ENCODE measurements at regions not wholly inside any gene's neighbourhood (a gene's known extent, or its start where the extent isn't known, plus 50 kb on each side); places are given as distances from the start of the nearest gene placed in this dataset.

DNA sequence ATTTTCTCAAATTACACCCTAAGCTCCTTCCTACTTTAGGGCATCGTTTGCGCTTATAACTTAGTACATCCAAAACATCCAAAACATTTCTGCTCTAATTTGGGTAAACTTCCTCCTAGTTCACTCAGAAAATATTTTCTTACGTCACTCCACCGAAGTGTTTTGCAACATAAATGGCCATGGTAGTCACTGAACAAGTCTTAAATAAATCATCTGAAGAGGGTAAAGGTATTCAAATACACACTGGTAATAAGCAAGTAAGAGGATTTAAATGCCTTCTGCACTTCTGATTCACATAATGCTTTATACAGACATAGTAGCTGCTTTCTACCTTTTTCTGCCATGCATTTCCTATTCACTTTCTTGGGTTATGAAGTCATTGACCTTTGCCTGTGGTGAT is 991.9 kb downstream of the NLGN4X start:
- H3K56ac ChIP-seq (ENCODE audit: extremely low read depth, insufficient read depth, low read length), result no peak overlapping the region
- no peaks in the 10 kb centered on the region for H3K9me1 ChIP-seq (ENCODE audit: insufficient read depth, low read length)
- BruUV-seq (replicated peaks), result no TSS peak
- in situ Hi-C loops (cut with MboI; ENCODE audit: low sequenced_read_pairs), result no loop called here
- no peak overlapping the region for H2AK9ac ChIP-seq (replicated peaks; ENCODE audit: low read depth, low read length, poor library complexity)
- no peak overlapping the region for H4K5ac ChIP-seq (ENCODE audit: low read depth, low read length)
- H3K9ac ChIP-seq (ENCODE audit: low read depth, low read length), result no peak overlapping the region
- no peak overlapping the region for H4K8ac ChIP-seq (ENCODE audit: low read depth in 2 of 2, low read length in 2 of 2)
- no peaks in the 10 kb centered on the region for H3K36me3 ChIP-seq (ENCODE audit: control insufficient read depth, insufficient read depth, low read length)
- H3K79me1 ChIP-seq (ENCODE audit: low read depth in 1 of 2, low read length in 2 of 2), result no peaks in the 10 kb centered on the region
- no peak overlapping the region for H3K23ac ChIP-seq (ENCODE audit: low read depth, low read length)
- H3K18ac ChIP-seq (ENCODE audit: low read depth, low read length), result no peak overlapping the region
- no peak overlapping the region for H3K4ac ChIP-seq (ENCODE audit: low read depth, low read length)
- no peaks in the 10 kb centered on the region for H3K4me1 ChIP-seq (ENCODE audit: control insufficient read depth, insufficient read depth, low read length)
- WGBS, 2 experiments (ENCODE audit: extremely low coverage in 2 of 2, insufficient read length in 1 of 2), result no CpG with 5 or more reads among the region's 4 CpGs
- no peaks in the 10 kb centered on the region for H3K27me3 ChIP-seq (ENCODE audit: control insufficient read depth, insufficient read depth, low read length)
- no peak overlapping the region for H2BK15ac ChIP-seq (ENCODE audit: low read depth, low read length)
- ATAC-seq (ENCODE audit: low read depth) (no peak), DNase-seq (no peak)
- no peak overlapping the region for H3K14ac ChIP-seq (replicated peaks; ENCODE audit: low read depth, low read length)
- H2AK5ac ChIP-seq (ENCODE audit: low read depth, low read length), result no peak overlapping the region
- ChIA-PET CTCF (no interaction called here), POLR2A (ENCODE audit: unreplicated experiment) (no interaction called here)
- no peak overlapping the region for H3K4me2 ChIP-seq (ENCODE audit: low read depth, low read length)
- H4K91ac ChIP-seq (ENCODE audit: insufficient read depth, low read depth, low read length), result no peak overlapping the region
- H3K4me3 ChIP-seq (ENCODE audit: insufficient read depth, low read depth, low read length), result no peak overlapping the region
- intact Hi-C loops (cut with micrococcal nuclease), result no loop called here
- TF ChIP-seq FOS (IDR thresholded peaks at IDR 0.05; ENCODE audit: low read depth, low read length) (no peak), NFE2L2 (IDR thresholded peaks at IDR 0.05; ENCODE audit: low read depth, low read length) (no peak), MAZ (IDR thresholded peaks at IDR 0.05; ENCODE audit: borderline replicate concordance, low read depth, low read length) (no peak), BHLHE40 (IDR thresholded peaks at IDR 0.05; ENCODE audit: low read depth, low read length) (no peak), RAD21 (IDR thresholded peaks at IDR 0.05; ENCODE audit: low read length) (no peak), CHD1 (IDR thresholded peaks at IDR 0.05; ENCODE audit: low read depth, low read length) (no peak), RCOR1 (IDR thresholded peaks at IDR 0.05; ENCODE audit: insufficient replicate concordance, low read length) (no peak), MXI1 (IDR thresholded peaks at IDR 0.05; ENCODE audit: borderline replicate concordance, low read depth, low read length) (no peak), MAFK (IDR thresholded peaks at IDR 0.05; ENCODE audit: low read depth, low read length) (no peak), CEBPB (IDR thresholded peaks at IDR 0.05; ENCODE audit: low read depth, low read length) (no peak), POLR2A (IDR thresholded peaks at IDR 0.05; ENCODE audit: low read depth, low read length) (no peak), SMC3 (IDR thresholded peaks at IDR 0.05; ENCODE audit: low read depth, low read length) (no peak), RFX5 (IDR thresholded peaks at IDR 0.05; ENCODE audit: low read depth, low read length) (no peak)
- TF ChIP-seq, protein P1, sequence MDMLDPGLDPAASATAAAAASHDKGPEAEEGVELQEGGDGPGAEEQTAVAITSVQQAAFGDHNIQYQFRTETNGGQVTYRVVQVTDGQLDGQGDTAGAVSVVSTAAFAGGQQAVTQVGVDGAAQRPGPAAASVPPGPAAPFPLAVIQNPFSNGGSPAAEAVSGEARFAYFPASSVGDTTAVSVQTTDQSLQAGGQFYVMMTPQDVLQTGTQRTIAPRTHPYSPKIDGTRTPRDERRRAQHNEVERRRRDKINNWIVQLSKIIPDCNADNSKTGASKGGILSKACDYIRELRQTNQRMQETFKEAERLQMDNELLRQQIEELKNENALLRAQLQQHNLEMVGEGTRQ (IDR thresholded peaks at IDR 0.05; ENCODE audit: low read depth, low read length), result no peak
- TF ChIP-seq, protein P2, sequence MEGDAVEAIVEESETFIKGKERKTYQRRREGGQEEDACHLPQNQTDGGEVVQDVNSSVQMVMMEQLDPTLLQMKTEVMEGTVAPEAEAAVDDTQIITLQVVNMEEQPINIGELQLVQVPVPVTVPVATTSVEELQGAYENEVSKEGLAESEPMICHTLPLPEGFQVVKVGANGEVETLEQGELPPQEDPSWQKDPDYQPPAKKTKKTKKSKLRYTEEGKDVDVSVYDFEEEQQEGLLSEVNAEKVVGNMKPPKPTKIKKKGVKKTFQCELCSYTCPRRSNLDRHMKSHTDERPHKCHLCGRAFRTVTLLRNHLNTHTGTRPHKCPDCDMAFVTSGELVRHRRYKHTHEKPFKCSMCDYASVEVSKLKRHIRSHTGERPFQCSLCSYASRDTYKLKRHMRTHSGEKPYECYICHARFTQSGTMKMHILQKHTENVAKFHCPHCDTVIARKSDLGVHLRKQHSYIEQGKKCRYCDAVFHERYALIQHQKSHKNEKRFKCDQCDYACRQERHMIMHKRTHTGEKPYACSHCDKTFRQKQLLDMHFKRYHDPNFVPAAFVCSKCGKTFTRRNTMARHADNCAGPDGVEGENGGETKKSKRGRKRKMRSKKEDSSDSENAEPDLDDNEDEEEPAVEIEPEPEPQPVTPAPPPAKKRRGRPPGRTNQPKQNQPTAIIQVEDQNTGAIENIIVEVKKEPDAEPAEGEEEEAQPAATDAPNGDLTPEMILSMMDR (conservative IDR thresholded peaks at IDR 0.05; ENCODE audit: low read depth, low read length), result no peak
- TF ChIP-seq, protein P3, sequence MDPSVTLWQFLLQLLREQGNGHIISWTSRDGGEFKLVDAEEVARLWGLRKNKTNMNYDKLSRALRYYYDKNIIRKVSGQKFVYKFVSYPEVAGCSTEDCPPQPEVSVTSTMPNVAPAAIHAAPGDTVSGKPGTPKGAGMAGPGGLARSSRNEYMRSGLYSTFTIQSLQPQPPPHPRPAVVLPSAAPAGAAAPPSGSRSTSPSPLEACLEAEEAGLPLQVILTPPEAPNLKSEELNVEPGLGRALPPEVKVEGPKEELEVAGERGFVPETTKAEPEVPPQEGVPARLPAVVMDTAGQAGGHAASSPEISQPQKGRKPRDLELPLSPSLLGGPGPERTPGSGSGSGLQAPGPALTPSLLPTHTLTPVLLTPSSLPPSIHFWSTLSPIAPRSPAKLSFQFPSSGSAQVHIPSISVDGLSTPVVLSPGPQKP (IDR thresholded peaks at IDR 0.05; ENCODE audit: borderline replicate concordance, low read depth, low read length), result no peak
- H3K27ac ChIP-seq (ENCODE audit: insufficient read depth, low read length), result no peak overlapping the region
- no peak overlapping the region for H2AFZ ChIP-seq (replicated peaks; ENCODE audit: low read length, poor library complexity)
- H2BK120ac ChIP-seq (ENCODE audit: low read depth, low read length), result no peak overlapping the region
- H3K9me3 ChIP-seq (ENCODE audit: control insufficient read depth, insufficient read depth, low read length), result peaks cover 5% of the 10 kb centered on the region; the same call in 1 of the 2 replicates
- no peak overlapping the region for H2BK20ac ChIP-seq (ENCODE audit: low read depth, low read length)
- H4K20me1 ChIP-seq (ENCODE audit: insufficient read depth, low read length), result no peaks in the 10 kb centered on the region
- dilution Hi-C loops (cut with HindIII; ENCODE audit: low sequenced_read_pairs, unreplicated experiment), result no loop called here
- no peak overlapping the region for H2BK5ac ChIP-seq (ENCODE audit: low read depth, low read length, poor library complexity, severe bottlenecking)

Data from IMR-90 (cell line).